DND-41 (cell line): ENCODE measurements at regions not wholly inside any gene's neighbourhood (a gene's known extent, or its start where the extent isn't known, plus 50 kb on each side); places are given as distances from the start of the nearest gene placed in this dataset.

Experiments
- ATAC-seq: fragments of 200-7000 bp; cut with Tn5 transposase; 3 replicates; pipeline ENCODE4 v1.9.1; 2021; ENCODE audit warnings: low read depth; ENCODE audit not compliant: insufficient read depth
- DNase-seq: peaks from one replicate; pipeline ENCODE4 v3.0.0-alpha.2; 2020
- H2AFZ ChIP-seq: 2 replicates; pipeline ENCODE4 v1.6.0; 2012; ENCODE audit warnings: low read depth, low read length
- H3K27ac ChIP-seq: 2 replicates; pipeline ENCODE4 v1.5.1; 2012; ENCODE audit warnings: low read length, inconsistent platforms
- H3K27me3 ChIP-seq: fragments of 200-600 bp; sonication (generic); 2 replicates; pipeline ENCODE4 v1.6.0; 2012; ENCODE audit warnings: low read length, mild to moderate bottlenecking, inconsistent platforms; ENCODE audit not compliant: insufficient read depth, poor library complexity
- H3K36me3 ChIP-seq: 2 replicates; pipeline ENCODE4 v1.5.1; 2012; ENCODE audit warnings: low read length, inconsistent platforms; ENCODE audit not compliant: insufficient read depth
- H3K4me1 ChIP-seq: 2 replicates; pipeline ENCODE4 v1.5.1; 2012; ENCODE audit warnings: mild to moderate bottlenecking, low read length; ENCODE audit not compliant: insufficient read depth
- H3K4me2 ChIP-seq: 2 replicates; pipeline ENCODE4 v1.6.0; 2012; ENCODE audit warnings: mild to moderate bottlenecking, moderate library complexity, low read length, inconsistent platforms; ENCODE audit not compliant: insufficient read depth
- H3K4me3 ChIP-seq, 2 experiments: fragments of 200-600 bp in 1 of 2; shearing (Covaris generic) in 1 of 2; 2 replicates each; pipeline ENCODE4 v1.5.1; 2012 to 2016; ENCODE audit warnings: inconsistent platforms in 2 of 2, low read length in 2 of 2, mild to moderate bottlenecking in 2 of 2, low read depth in 1 of 2, moderate library complexity in 1 of 2
- H3K79me2 ChIP-seq: 2 replicates; pipeline ENCODE4 v1.6.0; 2012; ENCODE audit warnings: low read length, inconsistent platforms; ENCODE audit not compliant: insufficient read depth
- H3K9ac ChIP-seq: 2 replicates; pipeline ENCODE4 v1.6.0; 2012; ENCODE audit warnings: low read depth, mild to moderate bottlenecking, inconsistent platforms, low read length, moderate library complexity
- H3K9me3 ChIP-seq: 2 replicates; pipeline ENCODE4 v1.5.1; 2012; ENCODE audit warnings: low read length, moderate library complexity, mild to moderate bottlenecking, inconsistent platforms; ENCODE audit not compliant: insufficient read depth, severe bottlenecking
- H4K20me1 ChIP-seq: 2 replicates; pipeline ENCODE4 v1.6.0; 2012; ENCODE audit warnings: low read length; ENCODE audit not compliant: insufficient read depth
- EZH2 ChIP-seq: IDR thresholded peaks from 3 replicates; pipeline ENCODE4 v1.6.1; 2012; ENCODE audit warnings: borderline replicate concordance, low read depth, mild to moderate bottlenecking, moderate library complexity, low read length, inconsistent platforms; ENCODE audit not compliant: severe bottlenecking
- TF ChIP-seq, protein P1 (sequence below): IDR thresholded peaks from 2 replicates; pipeline ENCODE4 v1.5.1; 2012; ENCODE audit warnings: borderline replicate concordance, low read length, moderate library complexity, mild to moderate bottlenecking; ENCODE audit not compliant: poor library complexity, severe bottlenecking; ENCODE audit errors: extremely low read depth

- Histone ChIP-seq H3K4me1 (no peaks in the 10 kb centered on the region), H3K27ac (no peak overlapping the region), H3K27me3 (no peaks in the 10 kb centered on the region), H3K9me3 (no peaks in the 10 kb centered on the region), H3K79me2 (no peaks in the 10 kb centered on the region), H3K4me3 (no peak overlapping the region), H3K36me3 (no peaks in the 10 kb centered on the region), H4K20me1 (no peaks in the 10 kb centered on the region), H2AFZ (no peak overlapping the region; the same call in 1 of the 2 replicates), H3K9ac (no peak overlapping the region), H3K4me2 (no peak overlapping the region)
- DNase-seq (no peak), ATAC-seq (no peak)
- TF ChIP-seq EZH2, result no peak
- TF ChIP-seq, protein P1, sequence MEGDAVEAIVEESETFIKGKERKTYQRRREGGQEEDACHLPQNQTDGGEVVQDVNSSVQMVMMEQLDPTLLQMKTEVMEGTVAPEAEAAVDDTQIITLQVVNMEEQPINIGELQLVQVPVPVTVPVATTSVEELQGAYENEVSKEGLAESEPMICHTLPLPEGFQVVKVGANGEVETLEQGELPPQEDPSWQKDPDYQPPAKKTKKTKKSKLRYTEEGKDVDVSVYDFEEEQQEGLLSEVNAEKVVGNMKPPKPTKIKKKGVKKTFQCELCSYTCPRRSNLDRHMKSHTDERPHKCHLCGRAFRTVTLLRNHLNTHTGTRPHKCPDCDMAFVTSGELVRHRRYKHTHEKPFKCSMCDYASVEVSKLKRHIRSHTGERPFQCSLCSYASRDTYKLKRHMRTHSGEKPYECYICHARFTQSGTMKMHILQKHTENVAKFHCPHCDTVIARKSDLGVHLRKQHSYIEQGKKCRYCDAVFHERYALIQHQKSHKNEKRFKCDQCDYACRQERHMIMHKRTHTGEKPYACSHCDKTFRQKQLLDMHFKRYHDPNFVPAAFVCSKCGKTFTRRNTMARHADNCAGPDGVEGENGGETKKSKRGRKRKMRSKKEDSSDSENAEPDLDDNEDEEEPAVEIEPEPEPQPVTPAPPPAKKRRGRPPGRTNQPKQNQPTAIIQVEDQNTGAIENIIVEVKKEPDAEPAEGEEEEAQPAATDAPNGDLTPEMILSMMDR, result no peak
Measured at GRCh38 chr13:109951491-109951890, 165.1 kb upstream of the IRS2 start.

DNA sequence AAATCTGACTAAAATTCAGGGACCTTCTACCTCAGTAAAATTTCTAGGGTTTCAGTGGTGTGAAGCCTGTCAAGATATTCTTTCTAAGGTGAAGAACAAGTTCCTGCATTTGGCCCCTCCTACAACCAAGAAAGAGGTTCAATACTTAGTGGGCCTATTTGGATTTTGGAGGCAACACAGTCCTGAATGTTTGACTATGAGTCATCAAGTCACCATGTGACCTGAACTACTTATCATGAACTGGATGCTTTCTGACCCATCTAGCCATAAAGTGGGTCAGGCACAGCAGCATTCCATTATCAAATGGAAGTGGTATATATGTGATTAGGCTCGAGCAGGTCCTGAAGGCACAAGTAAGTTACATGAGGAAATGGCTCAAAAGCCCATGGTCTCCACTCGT, 163.0 kb upstream of the IRS2 start:
- Histone ChIP-seq H3K9ac (no peak overlapping the region), H3K79me2 (no peaks in the 10 kb centered on the region), H3K36me3 (no peaks in the 10 kb centered on the region), H2AFZ (no peak overlapping the region), H3K9me3 (no peaks in the 10 kb centered on the region), H3K27ac (no peak overlapping the region), H3K4me1 (no peaks in the 10 kb centered on the region), H3K27me3 (no peaks in the 10 kb centered on the region), H4K20me1 (no peaks in the 10 kb centered on the region), H3K4me3 (no peak overlapping the region), H3K4me2 (no peak overlapping the region)
- ATAC-seq (no peak), DNase-seq (no peak)
- TF ChIP-seq, protein P1, result no peak
- no peak for TF ChIP-seq EZH2

DNA sequence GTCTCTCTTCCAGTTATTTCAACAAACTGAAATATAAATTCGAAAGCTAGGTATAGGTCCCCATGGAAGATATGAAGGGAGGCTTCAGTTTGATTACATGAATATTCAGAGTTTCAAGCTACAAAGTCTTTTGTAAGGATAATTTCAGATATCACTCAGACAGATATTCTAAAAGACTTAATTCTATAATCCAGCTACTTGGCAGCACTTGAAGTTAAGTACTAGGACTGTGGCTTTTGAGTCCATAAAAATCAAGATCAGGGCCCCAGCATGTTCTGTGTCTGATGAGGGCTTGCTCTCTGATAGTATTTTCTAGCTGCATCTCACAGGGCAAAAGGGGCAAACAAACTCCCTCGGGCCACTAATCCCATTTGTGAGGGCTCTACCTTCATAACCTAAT, 160.6 kb upstream of the IRS2 start:
- no peak for TF ChIP-seq EZH2
- Histone ChIP-seq H3K4me1 (no peaks in the 10 kb centered on the region), H3K36me3 (no peaks in the 10 kb centered on the region), H3K27ac (no peak overlapping the region), H3K79me2 (no peaks in the 10 kb centered on the region), H3K27me3 (no peaks in the 10 kb centered on the region), H2AFZ (no peak overlapping the region), H3K4me3 (no peak overlapping the region), H4K20me1 (no peaks in the 10 kb centered on the region), H3K9me3 (no peaks in the 10 kb centered on the region), H3K9ac (no peak overlapping the region), H3K4me2 (no peak overlapping the region)
- ATAC-seq (no peak), DNase-seq (no peak)

- Histone ChIP-seq H3K4me1 (no peaks in the 10 kb centered on the region), H3K4me2 (no peak overlapping the region), H3K36me3 (no peaks in the 10 kb centered on the region), H3K4me3 (no peak overlapping the region), H3K9me3 (no peaks in the 10 kb centered on the region), H3K9ac (no peak overlapping the region), H3K27ac (no peak overlapping the region), H3K27me3 (no peaks in the 10 kb centered on the region), H4K20me1 (no peaks in the 10 kb centered on the region), H3K79me2 (no peaks in the 10 kb centered on the region), H2AFZ (no peak overlapping the region)
- DNase-seq, result no peak
- ATAC-seq, result no peak
- no peak for TF ChIP-seq EZH2
- TF ChIP-seq, protein P1, result no peak
Measured at GRCh38 chr13:109945206-109945960, 159.0 kb upstream of the IRS2 start.
